Loucy (cell line): ENCODE measurements at regions not wholly inside any gene's neighbourhood (a gene's known extent, or its start where the extent isn't known, plus 50 kb on each side); places are given as distances from the start of the nearest gene placed in this dataset.

Source experiments
- EZH2phosphoT487 ChIP-seq: fragments of 200-600 bp; IDR thresholded peaks from 2 replicates; pipeline ENCODE4 v1.6.1; 2018; ENCODE audit warnings: antibody characterized with exemption, mild to moderate bottlenecking, moderate library complexity, borderline replicate concordance
- TF ChIP-seq, protein P1 (sequence below): fragments of 200-600 bp; sonication (generic); conservative IDR thresholded peaks from 2 replicates; pipeline ENCODE4 v1.5.1; 2014; ENCODE audit warnings: mild to moderate bottlenecking, antibody characterized with exemption, low read length

DNA sequence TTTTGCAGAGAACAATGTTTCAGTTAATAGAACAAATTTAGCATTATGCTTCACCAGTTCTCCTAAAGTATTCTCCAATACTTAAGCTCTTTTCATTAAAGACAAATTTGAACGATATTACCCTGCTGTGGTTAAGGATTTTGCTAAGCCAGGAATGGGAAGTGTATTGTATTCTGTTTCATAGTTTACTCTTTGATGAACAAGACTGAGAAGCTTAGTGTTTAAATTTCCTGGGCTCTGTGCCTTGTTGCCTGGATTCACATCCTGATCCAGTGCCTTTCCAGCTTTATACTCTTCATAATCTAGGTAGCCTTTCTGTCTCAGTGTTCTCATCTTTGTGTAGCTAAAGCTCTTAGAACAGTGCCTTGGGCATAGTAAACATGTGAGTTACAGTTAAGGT is 58.6 kb upstream of the GLS start:
- TF ChIP-seq, protein P1, sequence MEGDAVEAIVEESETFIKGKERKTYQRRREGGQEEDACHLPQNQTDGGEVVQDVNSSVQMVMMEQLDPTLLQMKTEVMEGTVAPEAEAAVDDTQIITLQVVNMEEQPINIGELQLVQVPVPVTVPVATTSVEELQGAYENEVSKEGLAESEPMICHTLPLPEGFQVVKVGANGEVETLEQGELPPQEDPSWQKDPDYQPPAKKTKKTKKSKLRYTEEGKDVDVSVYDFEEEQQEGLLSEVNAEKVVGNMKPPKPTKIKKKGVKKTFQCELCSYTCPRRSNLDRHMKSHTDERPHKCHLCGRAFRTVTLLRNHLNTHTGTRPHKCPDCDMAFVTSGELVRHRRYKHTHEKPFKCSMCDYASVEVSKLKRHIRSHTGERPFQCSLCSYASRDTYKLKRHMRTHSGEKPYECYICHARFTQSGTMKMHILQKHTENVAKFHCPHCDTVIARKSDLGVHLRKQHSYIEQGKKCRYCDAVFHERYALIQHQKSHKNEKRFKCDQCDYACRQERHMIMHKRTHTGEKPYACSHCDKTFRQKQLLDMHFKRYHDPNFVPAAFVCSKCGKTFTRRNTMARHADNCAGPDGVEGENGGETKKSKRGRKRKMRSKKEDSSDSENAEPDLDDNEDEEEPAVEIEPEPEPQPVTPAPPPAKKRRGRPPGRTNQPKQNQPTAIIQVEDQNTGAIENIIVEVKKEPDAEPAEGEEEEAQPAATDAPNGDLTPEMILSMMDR: no peak
- TF ChIP-seq EZH2phosphoT487: no peak
